ENCODE measurements at regions not wholly inside any gene's neighbourhood (a gene's known extent, or its start where the extent isn't known, plus 50 kb on each side); places are given as distances from the start of the nearest gene placed in this dataset.

DNA sequence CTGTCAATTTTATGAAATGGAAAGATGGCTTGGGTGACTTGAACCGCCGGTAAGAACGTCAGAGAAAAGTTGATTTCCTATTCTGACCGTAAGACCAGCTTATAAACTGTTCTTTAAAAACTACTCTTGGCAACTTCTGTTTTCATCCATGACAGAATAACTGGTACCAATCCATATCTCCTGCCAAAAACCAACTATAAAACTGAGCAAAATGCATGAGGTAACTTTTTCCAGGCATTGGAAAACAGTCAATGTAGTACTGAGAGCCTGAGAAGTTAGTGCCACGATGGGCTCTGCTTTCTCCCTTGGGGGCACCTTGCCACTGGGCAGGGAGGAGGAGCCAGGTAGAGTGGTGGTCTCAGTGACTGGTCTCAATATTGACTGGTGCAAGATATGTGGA is 615.2 kb upstream of the TBL1XR1 start:
- CTCF ChIA-PET, result no interaction called here
- POLR2A ChIA-PET, result no interaction called here
- Histone ChIP-seq H3K27ac (ENCODE audit: low read depth, low read length) (no peak overlapping the region), H3K4me3 (ENCODE audit: low read depth, low read length) (no peak overlapping the region), H3K27me3 (ENCODE audit: control insufficient read depth, insufficient read depth, low read length) (no peaks in the 10 kb centered on the region), H3K9me3 (ENCODE audit: control insufficient read depth, insufficient read depth, low read length) (peaks cover 6% of the 10 kb centered on the region)
- TF ChIP-seq, protein P1, sequence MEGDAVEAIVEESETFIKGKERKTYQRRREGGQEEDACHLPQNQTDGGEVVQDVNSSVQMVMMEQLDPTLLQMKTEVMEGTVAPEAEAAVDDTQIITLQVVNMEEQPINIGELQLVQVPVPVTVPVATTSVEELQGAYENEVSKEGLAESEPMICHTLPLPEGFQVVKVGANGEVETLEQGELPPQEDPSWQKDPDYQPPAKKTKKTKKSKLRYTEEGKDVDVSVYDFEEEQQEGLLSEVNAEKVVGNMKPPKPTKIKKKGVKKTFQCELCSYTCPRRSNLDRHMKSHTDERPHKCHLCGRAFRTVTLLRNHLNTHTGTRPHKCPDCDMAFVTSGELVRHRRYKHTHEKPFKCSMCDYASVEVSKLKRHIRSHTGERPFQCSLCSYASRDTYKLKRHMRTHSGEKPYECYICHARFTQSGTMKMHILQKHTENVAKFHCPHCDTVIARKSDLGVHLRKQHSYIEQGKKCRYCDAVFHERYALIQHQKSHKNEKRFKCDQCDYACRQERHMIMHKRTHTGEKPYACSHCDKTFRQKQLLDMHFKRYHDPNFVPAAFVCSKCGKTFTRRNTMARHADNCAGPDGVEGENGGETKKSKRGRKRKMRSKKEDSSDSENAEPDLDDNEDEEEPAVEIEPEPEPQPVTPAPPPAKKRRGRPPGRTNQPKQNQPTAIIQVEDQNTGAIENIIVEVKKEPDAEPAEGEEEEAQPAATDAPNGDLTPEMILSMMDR (IDR thresholded peaks at IDR 0.05; ENCODE audit: low read depth, low read length), result no peak
- no peak for DNase-seq (ENCODE audit: low read depth, low spot score)

DNA sequence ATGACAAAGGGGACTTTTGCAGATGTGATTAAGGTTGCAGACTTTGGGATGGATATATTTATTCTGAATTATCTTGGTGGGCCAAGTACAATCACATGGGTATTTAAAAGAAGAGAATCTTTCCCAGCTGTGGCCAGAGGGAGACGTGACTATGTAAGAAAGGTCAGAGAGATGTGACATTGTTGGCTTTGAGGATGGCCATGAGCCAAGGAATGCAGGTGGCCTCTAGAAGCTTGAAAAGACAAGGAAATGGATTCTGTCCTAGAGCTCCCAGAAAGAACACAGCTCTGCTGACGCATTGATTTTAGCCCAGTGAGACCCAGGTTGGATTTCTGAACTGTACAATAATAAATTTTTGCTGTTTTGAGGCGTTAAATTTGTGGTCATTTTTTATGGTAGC is 616.0 kb upstream of the TBL1XR1 start:
- CTCF ChIA-PET, result interaction anchor here (1.1 kb wide), 1 partner anchor 11 kb away, joined by 3 read pairs; no protein-coding TSS in a partner anchor
- DNase-seq (ENCODE audit: low read depth, low spot score), result no peak
- POLR2A ChIA-PET, result no interaction called here

DNA sequence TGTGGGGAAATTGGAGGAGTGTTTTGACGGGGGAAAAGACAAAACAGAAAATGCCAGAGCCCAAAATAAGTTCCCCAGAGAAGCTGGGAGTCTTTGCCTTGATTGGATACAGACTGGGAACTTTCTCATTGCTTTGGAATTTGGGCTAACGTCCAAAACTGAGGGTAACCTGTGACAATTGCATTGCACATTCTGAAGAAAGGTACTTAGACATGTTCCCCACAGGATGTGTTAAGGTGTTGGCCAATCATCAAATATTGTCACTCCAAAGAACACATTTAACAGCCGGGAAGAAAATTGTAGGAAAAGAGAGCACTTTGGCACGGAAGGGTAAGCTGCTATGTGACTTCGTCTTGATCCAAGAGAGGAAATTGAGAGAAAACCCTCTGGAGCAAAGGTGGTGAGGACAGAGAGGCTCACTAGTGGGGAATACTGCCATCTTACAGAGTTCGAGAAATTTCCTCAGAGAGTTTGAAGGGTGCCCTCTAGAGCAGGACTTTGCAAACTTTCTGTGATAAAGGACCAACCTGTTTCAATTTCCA is 619.5 kb upstream of the TBL1XR1 start:
- H3K27ac ChIP-seq (ENCODE audit: low read depth, low read length), result no peak overlapping the region
- DNase-seq (ENCODE audit: low read depth, low spot score), result no peak
- H3K4me3 ChIP-seq (ENCODE audit: low read depth, low read length), result no peak overlapping the region
- ChIA-PET CTCF (interaction anchor here (0.5 kb wide), 1 partner anchor 340 kb away, joined by 4 read pairs; no protein-coding TSS in a partner anchor), POLR2A (no interaction called here)
- TF ChIP-seq, protein P1 (IDR thresholded peaks at IDR 0.05; ENCODE audit: low read depth, low read length), result 0 out of 2 replicates have a peak, but pooled peaks have one; percentile 14
- H3K27me3 ChIP-seq (ENCODE audit: control insufficient read depth, insufficient read depth, low read length), result no peaks in the 10 kb centered on the region
- no peaks in the 10 kb centered on the region for H3K9me3 ChIP-seq (ENCODE audit: control insufficient read depth, insufficient read depth, low read length)

More for the DNA sequence above, 616.0 kb upstream of the TBL1XR1 start:
- H3K27ac ChIP-seq (ENCODE audit: low read depth, low read length), result no peak overlapping the region
- H3K9me3 ChIP-seq (ENCODE audit: control insufficient read depth, insufficient read depth, low read length), result peaks cover 2% of the 10 kb centered on the region; the same call in 1 of the 2 replicates
- no peak overlapping the region for H3K4me3 ChIP-seq (ENCODE audit: low read depth, low read length)
- no peaks in the 10 kb centered on the region for H3K27me3 ChIP-seq (ENCODE audit: control insufficient read depth, insufficient read depth, low read length)
- TF ChIP-seq, protein P1 (IDR thresholded peaks at IDR 0.05; ENCODE audit: low read depth, low read length), result no peak

DNA sequence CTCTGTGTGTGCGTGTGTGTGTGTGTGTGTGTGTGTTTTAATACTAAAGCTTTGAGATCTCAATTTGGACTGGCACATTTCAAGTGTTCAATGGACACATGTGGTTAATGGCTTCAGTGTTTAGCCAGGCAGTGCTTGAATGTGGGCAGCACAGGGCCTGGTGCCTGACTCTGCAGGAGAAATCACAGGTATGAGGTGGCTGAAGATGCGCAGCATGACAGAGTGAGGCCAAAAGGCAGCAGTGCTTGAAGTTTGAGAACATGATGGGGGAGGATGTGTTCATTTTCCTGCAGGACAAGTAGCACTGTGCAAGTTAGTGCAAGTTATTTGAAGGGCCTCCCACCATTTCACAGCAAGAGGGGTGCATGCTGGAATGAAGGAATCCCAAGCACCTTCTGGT is 620.5 kb upstream of the TBL1XR1 start:
- TF ChIP-seq, protein P1 (IDR thresholded peaks at IDR 0.05; ENCODE audit: low read depth, low read length), result no peak
- CTCF ChIA-PET, result no interaction called here

DNA sequence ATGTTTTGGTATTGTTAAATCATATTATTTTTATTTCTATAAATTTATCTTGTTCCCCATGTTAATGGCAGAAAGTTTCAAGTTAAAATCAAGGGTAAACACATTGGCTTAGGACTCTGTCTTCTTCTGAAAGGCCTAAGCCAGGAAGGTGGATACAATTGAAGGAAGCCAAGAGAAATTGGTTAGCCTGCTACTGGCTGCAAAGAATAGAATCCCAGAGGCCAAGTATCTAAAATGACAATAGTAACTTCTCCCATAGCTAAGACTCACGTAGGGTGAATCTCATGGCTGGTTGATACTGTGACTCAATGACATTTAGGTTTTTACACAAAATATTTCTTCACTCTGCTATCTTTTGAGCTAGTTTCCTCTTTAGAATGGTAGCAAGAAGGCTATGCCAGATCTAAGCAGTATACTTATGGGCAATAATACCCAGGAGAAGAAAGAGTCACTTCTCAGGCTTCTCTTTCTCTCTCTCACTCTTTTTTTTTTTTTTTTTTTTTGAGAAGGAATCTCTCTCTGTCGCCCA is 621.5 kb upstream of the TBL1XR1 start:
- no peaks in the 10 kb centered on the region for H3K9me3 ChIP-seq (ENCODE audit: control insufficient read depth, insufficient read depth, low read length)
- ChIA-PET POLR2A (no interaction called here), CTCF (no interaction called here)
- no peak overlapping the region for H3K27ac ChIP-seq (ENCODE audit: low read depth, low read length)
- TF ChIP-seq, protein P1 (IDR thresholded peaks at IDR 0.05; ENCODE audit: low read depth, low read length), result no peak
- no peaks in the 10 kb centered on the region for H3K27me3 ChIP-seq (ENCODE audit: control insufficient read depth, insufficient read depth, low read length)
- no peak overlapping the region for H3K4me3 ChIP-seq (ENCODE audit: low read depth, low read length)
- DNase-seq (ENCODE audit: low read depth, low spot score), result no peak

More for the DNA sequence above, 620.5 kb upstream of the TBL1XR1 start:
- Histone ChIP-seq H3K9me3 (ENCODE audit: control insufficient read depth, insufficient read depth, low read length) (no peaks in the 10 kb centered on the region), H3K27me3 (ENCODE audit: control insufficient read depth, insufficient read depth, low read length) (no peaks in the 10 kb centered on the region), H3K27ac (ENCODE audit: low read depth, low read length) (no peak overlapping the region), H3K4me3 (ENCODE audit: low read depth, low read length) (no peak overlapping the region)
- no peak for DNase-seq (ENCODE audit: low read depth, low spot score)
- POLR2A ChIA-PET, result no interaction called here
